Large intestine (tissue), 3 donors: ENCODE measurements at regions not wholly inside any gene's neighbourhood (a gene's known extent, or its start where the extent isn't known, plus 50 kb on each side); places are given as distances from the start of the nearest gene placed in this dataset.

ENCODE experiments used
- DNase-seq, 2 donors: peaks; one replicate each; pipeline versions ENCODE4 v3.0.0 to v3.0.0-alpha.2; 2013
- H3K27ac ChIP-seq: one replicate; pipeline ENCODE4 v1.5.1; 2013; ENCODE audit warnings: low read length
- H3K27me3 ChIP-seq: 2 replicates; pipeline ENCODE4 v1.6.1; 2013; ENCODE audit warnings: low read length; ENCODE audit not compliant: control insufficient read depth, insufficient read depth
- H3K36me3 ChIP-seq: 2 replicates; pipeline ENCODE4 v1.6.1; 2013; ENCODE audit warnings: low read length; ENCODE audit not compliant: control insufficient read depth, insufficient read depth
- H3K4me1 ChIP-seq: one replicate; pipeline ENCODE4 v1.6.1; 2013; ENCODE audit warnings: low read length; ENCODE audit not compliant: control insufficient read depth, insufficient read depth
- H3K4me3 ChIP-seq: one replicate; pipeline ENCODE4 v1.5.1; 2013; ENCODE audit warnings: low read length
- H3K9me3 ChIP-seq: one replicate; pipeline ENCODE4 v1.6.1; 2013; ENCODE audit warnings: mild to moderate bottlenecking, low read depth, low read length, moderate library complexity; ENCODE audit not compliant: control insufficient read depth
- WGBS: methylation state at CpG from one replicate; pipeline ENCODE4 v1.1.5; 2013; ENCODE audit warnings: low lambda C conversion rate; ENCODE audit not compliant: insufficient coverage; 5-methylcytosine and 5-hydroxymethylcytosine counted together

GRCh38 chr5:93072831-93073459, 508.1 kb downstream of the NR2F1-AS1 start:
- H3K9me3 ChIP-seq, result no peaks in the 10 kb centered on the region
- DNase-seq, result no peak
- 100% methylated on average over 2 of the region's 3 CpGs for WGBS
- no peaks in the 10 kb centered on the region for H3K36me3 ChIP-seq
- no peak overlapping the region for H3K27ac ChIP-seq
- no peak overlapping the region for H3K4me3 ChIP-seq
- no peaks in the 10 kb centered on the region for H3K27me3 ChIP-seq
- H3K4me1 ChIP-seq, result no peaks in the 10 kb centered on the region

GRCh38 chr5:93071710-93072109, 509.3 kb downstream of the NR2F1-AS1 start:
- Histone ChIP-seq H3K36me3 (no peaks in the 10 kb centered on the region), H3K4me3 (no peak overlapping the region), H3K27ac (no peak overlapping the region), H3K9me3 (no peaks in the 10 kb centered on the region), H3K27me3 (no peaks in the 10 kb centered on the region), H3K4me1 (no peaks in the 10 kb centered on the region)
- 89% methylated on average over 1 of the region's 1 CpG for WGBS
- no peak for DNase-seq

DNA sequence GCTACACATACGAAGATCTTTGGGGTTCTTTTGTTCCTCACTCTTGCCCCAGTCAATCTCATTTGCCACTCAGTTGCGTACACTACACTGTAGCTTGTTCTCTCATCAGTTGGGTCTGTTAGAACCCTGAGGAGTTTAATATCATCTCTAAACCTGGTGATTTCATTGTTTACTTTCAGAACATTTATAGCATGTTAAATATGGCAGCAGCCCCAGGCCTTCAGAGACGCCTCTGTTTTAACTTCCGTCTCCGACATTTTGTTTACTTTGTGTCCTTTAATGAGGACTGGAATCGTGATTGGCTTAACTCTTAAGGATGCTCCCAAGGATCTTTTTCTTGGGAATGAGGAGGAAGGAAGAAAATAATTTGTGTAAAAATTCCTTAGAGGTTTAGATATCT, 510.1 kb downstream of the NR2F1-AS1 start:
- WGBS, result 23% methylated on average over 4 of the region's 6 CpGs
- Histone ChIP-seq H3K4me3 (no peak overlapping the region), H3K27ac (no peak overlapping the region), H3K27me3 (no peaks in the 10 kb centered on the region), H3K9me3 (no peaks in the 10 kb centered on the region), H3K36me3 (no peaks in the 10 kb centered on the region), H3K4me1 (no peaks in the 10 kb centered on the region)
- no peak for DNase-seq

DNA sequence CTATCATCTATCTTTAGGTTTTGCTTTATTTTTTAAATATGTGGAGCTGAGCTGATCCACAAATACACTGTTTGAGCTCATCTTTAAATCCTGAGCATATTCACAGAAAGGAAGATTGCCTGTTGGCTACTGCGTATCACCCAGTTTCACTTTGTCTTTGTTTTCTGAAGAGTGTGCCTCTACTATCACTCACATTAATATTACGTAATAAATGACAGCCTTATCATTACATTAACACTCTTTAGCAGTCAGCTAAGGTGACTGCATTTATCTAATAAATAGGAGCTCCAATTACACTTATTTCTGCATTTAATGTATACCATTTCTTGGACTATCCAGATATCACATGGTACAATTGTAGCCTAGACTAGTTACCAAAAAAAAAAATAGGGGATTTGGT, 511.7 kb downstream of the NR2F1-AS1 start:
- H3K9me3 ChIP-seq, result no peaks in the 10 kb centered on the region
- WGBS, result 67% methylated on average over 1 of the region's 2 CpGs

DNA sequence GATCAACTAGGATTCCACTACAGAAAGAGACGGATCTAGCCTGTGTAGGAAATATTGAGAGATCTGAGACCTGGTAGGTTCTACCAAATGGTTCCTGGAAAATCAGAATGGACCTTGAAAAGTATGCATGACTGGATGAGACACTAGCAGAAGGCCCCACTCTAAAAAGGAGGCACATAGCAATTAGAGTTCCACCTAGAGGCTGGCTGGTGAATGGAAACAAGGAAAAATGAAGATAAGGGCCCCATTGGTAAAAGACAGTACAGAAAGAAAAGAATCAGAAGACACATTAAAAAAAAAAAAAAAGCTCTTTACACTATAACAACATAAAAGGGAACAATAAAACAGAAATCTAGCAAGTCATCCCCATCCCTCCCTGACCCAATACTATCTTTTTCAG, 518.5 kb downstream of the NR2F1-AS1 start:
- 100% methylated on average over 1 of the region's 1 CpG for WGBS
- Histone ChIP-seq H3K4me1 (no peaks in the 10 kb centered on the region), H3K27ac (no peak overlapping the region), H3K9me3 (no peaks in the 10 kb centered on the region), H3K27me3 (no peaks in the 10 kb centered on the region), H3K4me3 (no peak overlapping the region), H3K36me3 (no peaks in the 10 kb centered on the region)
- no peak for DNase-seq

More for the DNA sequence above, 511.7 kb downstream of the NR2F1-AS1 start:
- Histone ChIP-seq H3K36me3 (no peaks in the 10 kb centered on the region), H3K27ac (no peak overlapping the region), H3K4me3 (no peak overlapping the region), H3K4me1 (no peaks in the 10 kb centered on the region), H3K27me3 (no peaks in the 10 kb centered on the region)
- DNase-seq, result no peak

DNA sequence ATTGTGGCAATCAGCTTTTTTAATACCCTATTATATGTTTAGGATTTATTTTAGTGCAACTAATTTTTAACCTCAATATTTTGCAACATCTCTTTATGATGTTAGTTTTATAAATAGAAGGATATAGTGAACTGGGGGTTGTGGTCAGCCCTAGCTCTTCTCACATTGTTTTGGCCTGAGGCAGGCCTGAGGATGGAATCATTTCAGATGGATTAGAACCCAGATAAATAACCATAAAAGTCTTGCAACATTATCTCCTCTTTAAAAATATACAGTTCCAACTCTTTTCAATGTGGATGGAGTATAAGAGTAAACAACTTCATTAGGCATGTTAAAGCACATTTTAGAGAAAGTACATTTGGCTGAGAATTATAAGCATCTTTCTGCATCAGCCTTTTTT, 522.7 kb downstream of the NR2F1-AS1 start:
- Histone ChIP-seq H3K27me3 (no peaks in the 10 kb centered on the region), H3K27ac (no peak overlapping the region), H3K4me1 (no peaks in the 10 kb centered on the region), H3K4me3 (no peak overlapping the region), H3K36me3 (no peaks in the 10 kb centered on the region), H3K9me3 (no peaks in the 10 kb centered on the region)
- DNase-seq, result no peak

GRCh38 chr5:93057311-93057710, 523.7 kb downstream of the NR2F1-AS1 start:
- no peak overlapping the region for H3K27ac ChIP-seq
- H3K4me1 ChIP-seq, result no peaks in the 10 kb centered on the region
- H3K4me3 ChIP-seq, result no peak overlapping the region
- H3K9me3 ChIP-seq, result no peaks in the 10 kb centered on the region
- H3K27me3 ChIP-seq, result no peaks in the 10 kb centered on the region
- H3K36me3 ChIP-seq, result no peaks in the 10 kb centered on the region
- no peak for DNase-seq
- 24% methylated on average over 2 of the region's 2 CpGs for WGBS

DNA sequence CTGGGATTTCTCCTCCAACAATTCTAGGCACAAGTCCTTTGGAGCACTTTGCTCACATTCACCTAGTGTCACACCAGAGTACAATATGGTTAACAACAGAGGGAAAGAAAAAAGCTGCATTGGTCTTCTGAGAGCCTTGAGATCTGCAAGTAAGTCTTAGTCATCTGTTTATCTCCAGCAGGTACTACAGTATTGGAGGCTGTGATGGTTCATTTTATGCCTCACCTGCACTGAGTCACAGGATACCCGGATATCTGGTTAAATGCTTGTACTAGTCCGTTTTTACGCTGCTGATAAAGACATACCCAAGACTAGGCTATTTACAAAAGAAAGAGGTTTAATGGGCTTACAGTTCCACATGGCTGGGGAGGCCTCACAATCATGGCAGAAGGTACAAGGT, 525.0 kb downstream of the NR2F1-AS1 start:
- no peaks in the 10 kb centered on the region for H3K9me3 ChIP-seq
- no peak overlapping the region for H3K4me3 ChIP-seq
- no peaks in the 10 kb centered on the region for H3K36me3 ChIP-seq
- H3K27me3 ChIP-seq, result no peaks in the 10 kb centered on the region
- no peak overlapping the region for H3K27ac ChIP-seq
- H3K4me1 ChIP-seq, result no peaks in the 10 kb centered on the region
- no peak for DNase-seq
- no CpG with 5 or more reads among the region's 3 CpGs for WGBS

GRCh38 chr5:93055561-93055960, 525.5 kb downstream of the NR2F1-AS1 start:
- H3K9me3 ChIP-seq, result no peaks in the 10 kb centered on the region
- DNase-seq, result no peak
- H3K27ac ChIP-seq, result no peak overlapping the region
- H3K4me3 ChIP-seq, result no peak overlapping the region
- no peaks in the 10 kb centered on the region for H3K4me1 ChIP-seq
- H3K27me3 ChIP-seq, result no peaks in the 10 kb centered on the region
- H3K36me3 ChIP-seq, result no peaks in the 10 kb centered on the region
- WGBS, result 100% methylated on average over 1 of the region's 1 CpG

DNA sequence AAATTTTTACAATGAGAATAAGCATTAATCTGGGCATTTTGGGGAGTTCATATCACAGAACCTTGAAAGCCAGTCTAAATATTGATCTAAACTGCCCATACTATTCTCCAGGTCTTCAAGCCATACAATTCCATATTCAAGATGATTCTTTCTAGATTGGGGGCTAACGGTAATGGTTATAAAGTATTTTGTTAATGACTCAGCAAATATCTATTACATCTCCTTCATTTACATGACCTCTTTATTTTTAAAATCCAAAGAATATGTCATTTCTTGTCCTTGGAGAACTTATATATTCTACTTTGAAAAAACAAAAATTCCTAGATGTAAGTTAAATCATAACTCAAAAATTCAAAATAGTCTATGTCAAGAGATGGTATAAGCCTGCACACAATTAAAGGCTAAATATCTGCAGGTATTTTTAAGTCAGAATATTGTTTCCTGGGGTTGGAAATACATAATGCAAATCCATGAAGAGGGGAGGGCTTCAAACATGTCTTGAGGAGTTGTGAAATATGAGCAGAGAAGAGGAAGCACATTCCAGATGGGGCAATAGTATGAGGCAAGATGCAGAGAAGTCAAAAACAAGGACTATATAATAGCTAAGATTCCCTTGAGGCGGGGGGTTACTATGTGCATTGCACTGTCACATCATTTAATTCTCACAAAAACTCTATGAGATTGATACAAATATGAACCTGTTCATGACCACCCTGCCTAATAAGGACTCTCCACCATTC, 526.4 kb downstream of the NR2F1-AS1 start:
- Histone ChIP-seq H3K27ac (no peak overlapping the region), H3K9me3 (no peaks in the 10 kb centered on the region), H3K4me1 (no peaks in the 10 kb centered on the region), H3K4me3 (no peak overlapping the region), H3K36me3 (no peaks in the 10 kb centered on the region), H3K27me3 (no peaks in the 10 kb centered on the region)
- no CpG with 5 or more reads among the region's 2 CpGs for WGBS
- DNase-seq, result no peak

- H3K4me3 ChIP-seq, result no peak overlapping the region
- DNase-seq, result no peak
- H3K4me1 ChIP-seq, result no peaks in the 10 kb centered on the region
- no peaks in the 10 kb centered on the region for H3K36me3 ChIP-seq
- H3K27ac ChIP-seq, result no peak overlapping the region
- H3K9me3 ChIP-seq, result no peaks in the 10 kb centered on the region
- no peaks in the 10 kb centered on the region for H3K27me3 ChIP-seq
Measured at GRCh38 chr5:93053825-93054224, 527.2 kb downstream of the NR2F1-AS1 start.
